ENCODE measurements at regions not wholly inside any gene's neighbourhood (a gene's known extent, or its start where the extent isn't known, plus 50 kb on each side); places are given as distances from the start of the nearest gene placed in this dataset.

GRCh38 chr3:20798666-20799065 is 612.7 kb upstream of the SGO1 start:
- H3K9me3 ChIP-seq = peaks cover 0 to 12% (median 0%) of the 10 kb centered on the region in 4 donors
- WGBS, 5 donors = 22 to 48% (median 24%) methylated on average over 1 of the region's 1 CpG

GRCh38 chr3:20787005-20787404 is 601.0 kb upstream of the SGO1 start:
- Histone ChIP-seq H3K4me1 (peaks cover 0 to 11% (median 6%) of the 10 kb centered on the region in 4 donors), H3K27me3 (no peaks in the 10 kb centered on the region), H3K27ac (no peak overlapping the region), H3K4me3 (no peak overlapping the region), H3K36me3 (no peaks in the 10 kb centered on the region), H3K9me3 (peaks cover 0 to 6% (median 0%) of the 10 kb centered on the region in 4 donors)
- no peak for DNase-seq
- intact Hi-C loops (cut with DNase I; ENCODE audit: low total_unique reads) = no loop called here
- TF ChIP-seq EP300 (IDR thresholded peaks at IDR 0.05) = no peak
- no peak for TF ChIP-seq POLR2A (IDR thresholded peaks at IDR 0.05)
- TF ChIP-seq, protein P1, sequence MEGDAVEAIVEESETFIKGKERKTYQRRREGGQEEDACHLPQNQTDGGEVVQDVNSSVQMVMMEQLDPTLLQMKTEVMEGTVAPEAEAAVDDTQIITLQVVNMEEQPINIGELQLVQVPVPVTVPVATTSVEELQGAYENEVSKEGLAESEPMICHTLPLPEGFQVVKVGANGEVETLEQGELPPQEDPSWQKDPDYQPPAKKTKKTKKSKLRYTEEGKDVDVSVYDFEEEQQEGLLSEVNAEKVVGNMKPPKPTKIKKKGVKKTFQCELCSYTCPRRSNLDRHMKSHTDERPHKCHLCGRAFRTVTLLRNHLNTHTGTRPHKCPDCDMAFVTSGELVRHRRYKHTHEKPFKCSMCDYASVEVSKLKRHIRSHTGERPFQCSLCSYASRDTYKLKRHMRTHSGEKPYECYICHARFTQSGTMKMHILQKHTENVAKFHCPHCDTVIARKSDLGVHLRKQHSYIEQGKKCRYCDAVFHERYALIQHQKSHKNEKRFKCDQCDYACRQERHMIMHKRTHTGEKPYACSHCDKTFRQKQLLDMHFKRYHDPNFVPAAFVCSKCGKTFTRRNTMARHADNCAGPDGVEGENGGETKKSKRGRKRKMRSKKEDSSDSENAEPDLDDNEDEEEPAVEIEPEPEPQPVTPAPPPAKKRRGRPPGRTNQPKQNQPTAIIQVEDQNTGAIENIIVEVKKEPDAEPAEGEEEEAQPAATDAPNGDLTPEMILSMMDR (IDR thresholded peaks at IDR 0.05) = no peak
- no peak for TF ChIP-seq POLR2AphosphoS5 (IDR thresholded peaks at IDR 0.05)
- 13 to 31% (median 23%) methylated on average over 4 of the region's 4 CpGs for WGBS, 5 donors

More at GRCh38 chr3:20798666-20799065, 612.7 kb upstream of the SGO1 start:
- no peaks in the 10 kb centered on the region for H3K36me3 ChIP-seq
- intact Hi-C loops (cut with DNase I; ENCODE audit: low total_unique reads) = no loop called here
- H3K4me1 ChIP-seq = no peaks in the 10 kb centered on the region
- DNase-seq = no peak
- no peak overlapping the region for H3K4me3 ChIP-seq
- TF ChIP-seq POLR2AphosphoS5 (IDR thresholded peaks at IDR 0.05) = no peak
- H3K27me3 ChIP-seq = no peaks in the 10 kb centered on the region
- H3K27ac ChIP-seq = no peak overlapping the region

GRCh38 chr3:20776692-20777091 is 590.7 kb upstream of the SGO1 start:
- no peaks in the 10 kb centered on the region for H3K27me3 ChIP-seq
- peak in 1 of 2 donors; percentile 16 for DNase-seq
- TF ChIP-seq POLR2A (IDR thresholded peaks at IDR 0.05) (no peak), EP300 (IDR thresholded peaks at IDR 0.05) (no peak), POLR2AphosphoS5 (IDR thresholded peaks at IDR 0.05) (no peak)
- TF ChIP-seq, protein P1 (IDR thresholded peaks at IDR 0.05) = no peak
- H3K4me3 ChIP-seq = no peak overlapping the region
- WGBS, 5 donors = 80 to 88% (median 83%) methylated on average over 1 of the region's 1 CpG
- no peak overlapping the region for H3K27ac ChIP-seq
- no peaks in the 10 kb centered on the region for H3K36me3 ChIP-seq
- no peaks in the 10 kb centered on the region for H3K9me3 ChIP-seq
- intact Hi-C loops (cut with DNase I; ENCODE audit: low total_unique reads) = no loop called here
- peaks cover 0 to 9% (median 3%) of the 10 kb centered on the region in 4 donors for H3K4me1 ChIP-seq

DNA sequence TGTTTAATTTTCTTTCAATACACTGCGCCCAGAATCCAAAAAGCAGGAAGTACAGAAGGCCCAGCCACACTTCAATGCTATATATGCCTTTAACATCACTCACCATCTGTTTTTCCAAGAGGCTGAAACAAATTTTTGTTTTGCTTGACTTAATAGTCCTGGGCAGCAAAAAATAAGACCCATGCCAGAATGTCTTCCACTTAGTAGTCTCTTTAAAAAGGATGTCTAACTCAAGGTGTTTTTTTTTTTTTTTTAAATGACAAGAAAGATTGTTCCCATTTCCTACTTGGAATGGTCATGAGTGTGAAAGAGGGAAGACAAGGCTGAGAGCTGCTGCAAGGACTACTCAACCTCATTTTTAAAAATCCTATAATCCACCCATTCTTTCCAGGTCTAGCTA is 590.3 kb upstream of the SGO1 start:
- H3K27me3 ChIP-seq = no peaks in the 10 kb centered on the region
- no peak for DNase-seq
- peaks cover 0 to 9% (median 3%) of the 10 kb centered on the region in 4 donors for H3K4me1 ChIP-seq
- no peaks in the 10 kb centered on the region for H3K36me3 ChIP-seq
- TF ChIP-seq POLR2AphosphoS5 (IDR thresholded peaks at IDR 0.05) (no peak), POLR2A (IDR thresholded peaks at IDR 0.05) (no peak), EP300 (IDR thresholded peaks at IDR 0.05) (no peak)
- TF ChIP-seq, protein P1 (IDR thresholded peaks at IDR 0.05) = no peak
- intact Hi-C loops (cut with DNase I; ENCODE audit: low total_unique reads) = no loop called here
- H3K4me3 ChIP-seq = no peak overlapping the region
- WGBS, 5 donors = 0 to 41% (median 0%) methylated on average over 1 of the region's 1 CpG
- H3K27ac ChIP-seq = no peak overlapping the region
- no peaks in the 10 kb centered on the region for H3K9me3 ChIP-seq

DNA sequence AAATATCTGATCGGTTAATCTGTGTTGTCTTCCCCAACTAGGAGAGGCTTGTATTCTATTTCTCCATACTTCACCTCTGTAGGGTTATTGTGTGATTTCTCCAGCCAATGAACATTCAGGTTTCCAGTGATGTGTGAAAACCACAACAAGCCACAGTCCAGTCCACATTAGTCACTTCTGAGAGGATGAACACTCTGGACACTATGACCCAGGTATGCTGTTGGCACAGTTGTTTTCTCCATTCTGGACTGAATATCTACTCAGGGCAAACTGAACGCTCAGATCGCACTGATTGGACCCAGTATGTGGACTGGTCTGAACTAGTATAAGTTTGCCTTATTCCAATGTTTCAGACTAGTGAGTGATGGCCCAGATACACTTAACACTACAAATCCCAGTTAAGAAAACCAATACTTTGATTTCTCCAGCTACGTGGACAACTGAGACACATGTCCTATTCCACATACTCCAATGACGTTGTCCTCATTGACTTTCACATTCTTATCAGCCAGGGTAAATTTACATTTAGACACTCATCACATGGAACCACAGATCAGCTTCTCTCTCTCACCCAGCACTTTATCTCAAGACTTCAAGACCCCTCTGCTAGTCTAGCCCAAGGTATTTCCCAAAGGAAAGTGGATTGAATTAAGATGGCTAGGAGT is 587.4 kb upstream of the SGO1 start:
- no peaks in the 10 kb centered on the region for H3K9me3 ChIP-seq
- peak overlapping the region in 1 of 5 donors; percentile 24 for H3K27ac ChIP-seq
- H3K4me3 ChIP-seq = no peak overlapping the region
- DNase-seq = no peak
- 47 to 74% (median 62%) methylated on average over 5 of the region's 5 CpGs for WGBS, 5 donors
- intact Hi-C loops (cut with DNase I; ENCODE audit: low total_unique reads) = no loop called here
- peaks cover 0 to 9% (median 3%) of the 10 kb centered on the region in 4 donors for H3K4me1 ChIP-seq
- TF ChIP-seq POLR2A (IDR thresholded peaks at IDR 0.05) = no peak
- TF ChIP-seq, protein P1 (IDR thresholded peaks at IDR 0.05) = no peak
- H3K36me3 ChIP-seq = no peaks in the 10 kb centered on the region
- no peaks in the 10 kb centered on the region for H3K27me3 ChIP-seq
